ENCODE measurements at regions not wholly inside any gene's neighbourhood (a gene's known extent, or its start where the extent isn't known, plus 50 kb on each side); places are given as distances from the start of the nearest gene placed in this dataset.

DNA sequence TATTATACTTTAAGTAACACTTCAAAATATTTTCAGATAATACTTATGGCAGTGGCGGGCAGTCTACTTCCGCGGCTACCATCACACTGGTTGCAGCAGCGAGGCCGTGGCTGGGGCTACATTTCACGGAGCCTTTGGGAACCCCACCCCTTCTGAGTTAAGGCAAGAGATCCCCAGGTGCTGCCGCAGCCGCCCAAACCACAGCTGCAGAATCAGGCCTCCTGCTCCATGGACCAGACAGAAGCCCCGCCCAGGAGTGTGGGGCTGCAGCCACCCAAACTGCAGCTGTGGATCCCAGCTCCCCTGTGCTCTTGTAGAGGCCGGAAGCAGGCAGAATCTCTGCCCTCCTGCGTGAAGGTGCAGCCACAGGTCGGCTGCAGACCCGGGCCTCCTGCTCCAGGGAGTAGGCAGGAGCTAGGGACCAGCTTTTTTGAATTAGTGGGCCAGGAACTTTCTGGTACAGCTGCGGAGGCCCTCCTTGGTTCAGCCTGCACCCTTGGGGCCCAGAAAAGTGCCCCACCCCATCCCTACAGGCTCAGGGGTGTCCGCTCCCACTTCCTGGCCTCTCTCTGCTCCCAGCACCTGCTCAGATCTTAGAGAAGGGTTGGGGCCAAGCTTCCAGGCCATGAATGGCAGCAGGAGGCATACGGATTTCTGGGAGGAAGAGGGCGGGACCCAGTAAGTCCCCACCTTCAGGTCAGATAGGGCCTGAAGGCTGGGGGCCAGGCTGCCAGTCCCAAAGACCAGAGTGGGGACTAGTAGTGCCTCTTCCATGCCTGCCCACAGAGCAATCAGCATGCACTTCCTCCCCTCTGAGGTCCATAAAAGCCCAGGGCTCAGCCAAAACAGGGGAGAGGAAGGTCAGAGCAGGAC lies 1188.8 kb upstream of the CADM2 start:
- Histone ChIP-seq H3K27me3 (ENCODE audit: insufficient read depth, low read length, poor library complexity, severe bottlenecking) (no peaks in the 10 kb centered on the region), H3F3A (ENCODE audit: low read depth) (no peaks in the 10 kb centered on the region), H3K4me2 (ENCODE audit: low read depth, low read length, poor library complexity, severe bottlenecking) (no peak overlapping the region), H3K4me3 (ENCODE audit: low read length, poor library complexity, severe bottlenecking) (no peak overlapping the region), H3K79me2 (ENCODE audit: insufficient read depth, low read length) (no peaks in the 10 kb centered on the region), H3K9ac (ENCODE audit: low read depth, low read length, poor library complexity, severe bottlenecking) (no peak overlapping the region), H3K9me3 (ENCODE audit: insufficient read depth, low read depth, low read length) (no peaks in the 10 kb centered on the region), H2AFZ (ENCODE audit: low read length) (no peak overlapping the region), H3K4me1 (ENCODE audit: insufficient read depth, low read length, poor library complexity, severe bottlenecking) (no peaks in the 10 kb centered on the region), H3K36me3 (ENCODE audit: insufficient read depth, low read length) (no peaks in the 10 kb centered on the region), H3K9me2 (replicated peaks; ENCODE audit: low read depth, low read length) (no peaks in the 10 kb centered on the region), H4K20me1 (ENCODE audit: insufficient read depth, low read length, poor library complexity, severe bottlenecking) (no peaks in the 10 kb centered on the region)
- TF ChIP-seq EZH2phosphoT487 (IDR thresholded peaks at IDR 0.05; ENCODE audit: borderline replicate concordance): no peak
- TF ChIP-seq, protein P1, sequence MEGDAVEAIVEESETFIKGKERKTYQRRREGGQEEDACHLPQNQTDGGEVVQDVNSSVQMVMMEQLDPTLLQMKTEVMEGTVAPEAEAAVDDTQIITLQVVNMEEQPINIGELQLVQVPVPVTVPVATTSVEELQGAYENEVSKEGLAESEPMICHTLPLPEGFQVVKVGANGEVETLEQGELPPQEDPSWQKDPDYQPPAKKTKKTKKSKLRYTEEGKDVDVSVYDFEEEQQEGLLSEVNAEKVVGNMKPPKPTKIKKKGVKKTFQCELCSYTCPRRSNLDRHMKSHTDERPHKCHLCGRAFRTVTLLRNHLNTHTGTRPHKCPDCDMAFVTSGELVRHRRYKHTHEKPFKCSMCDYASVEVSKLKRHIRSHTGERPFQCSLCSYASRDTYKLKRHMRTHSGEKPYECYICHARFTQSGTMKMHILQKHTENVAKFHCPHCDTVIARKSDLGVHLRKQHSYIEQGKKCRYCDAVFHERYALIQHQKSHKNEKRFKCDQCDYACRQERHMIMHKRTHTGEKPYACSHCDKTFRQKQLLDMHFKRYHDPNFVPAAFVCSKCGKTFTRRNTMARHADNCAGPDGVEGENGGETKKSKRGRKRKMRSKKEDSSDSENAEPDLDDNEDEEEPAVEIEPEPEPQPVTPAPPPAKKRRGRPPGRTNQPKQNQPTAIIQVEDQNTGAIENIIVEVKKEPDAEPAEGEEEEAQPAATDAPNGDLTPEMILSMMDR (conservative IDR thresholded peaks at IDR 0.05; ENCODE audit: low read length): no peak

DNA sequence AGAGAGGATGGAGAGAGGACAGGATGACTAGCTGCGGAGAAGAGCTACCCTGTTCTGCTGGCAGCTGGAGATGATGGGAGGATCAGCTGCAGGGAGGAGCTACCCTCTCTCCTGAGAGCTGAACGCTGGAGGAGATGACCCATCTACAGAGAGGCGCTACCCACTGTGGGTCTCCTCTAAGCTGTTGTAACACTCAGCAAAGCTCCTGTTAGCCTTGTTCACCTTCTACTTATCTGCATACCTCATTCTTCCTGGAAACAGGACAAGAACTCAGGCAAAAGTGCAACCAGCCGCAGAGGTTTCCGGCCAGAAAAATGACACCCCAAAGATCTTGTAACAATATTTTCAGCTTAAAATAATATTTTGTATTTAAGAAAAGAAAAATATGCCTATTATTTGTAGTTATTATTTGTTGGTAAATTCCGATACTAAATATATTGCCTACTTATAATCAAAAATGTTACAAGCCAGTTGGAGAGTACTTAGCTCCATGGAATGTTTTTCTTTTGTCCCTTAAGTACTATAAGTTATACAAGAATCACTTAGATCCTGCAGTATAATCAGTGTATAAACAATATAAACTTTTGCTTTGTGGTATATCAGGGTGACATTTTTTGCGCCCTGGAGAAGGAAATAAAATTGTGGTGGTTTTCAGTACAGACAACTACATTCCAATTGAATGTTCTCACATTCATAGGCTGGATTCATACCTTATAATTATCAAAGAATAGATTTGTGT lies 1188.0 kb upstream of the CADM2 start:
- H3K4me2 ChIP-seq (ENCODE audit: low read depth, low read length, poor library complexity, severe bottlenecking): no peak overlapping the region
- no peaks in the 10 kb centered on the region for H3K27me3 ChIP-seq (ENCODE audit: insufficient read depth, low read length, poor library complexity, severe bottlenecking)
- TF ChIP-seq, protein P1 (conservative IDR thresholded peaks at IDR 0.05; ENCODE audit: low read length): no peak
- no peak for TF ChIP-seq EZH2phosphoT487 (IDR thresholded peaks at IDR 0.05; ENCODE audit: borderline replicate concordance)
- H3K9ac ChIP-seq (ENCODE audit: low read depth, low read length, poor library complexity, severe bottlenecking): no peak overlapping the region
- H4K20me1 ChIP-seq (ENCODE audit: insufficient read depth, low read length, poor library complexity, severe bottlenecking): no peaks in the 10 kb centered on the region
- no peaks in the 10 kb centered on the region for H3K9me2 ChIP-seq (replicated peaks; ENCODE audit: low read depth, low read length)
- H2AFZ ChIP-seq (ENCODE audit: low read length): no peak overlapping the region
- H3K4me1 ChIP-seq (ENCODE audit: insufficient read depth, low read length, poor library complexity, severe bottlenecking): no peaks in the 10 kb centered on the region
- no peaks in the 10 kb centered on the region for H3K9me3 ChIP-seq (ENCODE audit: insufficient read depth, low read depth, low read length)
- H3K4me3 ChIP-seq (ENCODE audit: low read length, poor library complexity, severe bottlenecking): no peak overlapping the region
- no peaks in the 10 kb centered on the region for H3K79me2 ChIP-seq (ENCODE audit: insufficient read depth, low read length)
- no peaks in the 10 kb centered on the region for H3F3A ChIP-seq (ENCODE audit: low read depth)
- H3K36me3 ChIP-seq (ENCODE audit: insufficient read depth, low read length): no peaks in the 10 kb centered on the region

DNA sequence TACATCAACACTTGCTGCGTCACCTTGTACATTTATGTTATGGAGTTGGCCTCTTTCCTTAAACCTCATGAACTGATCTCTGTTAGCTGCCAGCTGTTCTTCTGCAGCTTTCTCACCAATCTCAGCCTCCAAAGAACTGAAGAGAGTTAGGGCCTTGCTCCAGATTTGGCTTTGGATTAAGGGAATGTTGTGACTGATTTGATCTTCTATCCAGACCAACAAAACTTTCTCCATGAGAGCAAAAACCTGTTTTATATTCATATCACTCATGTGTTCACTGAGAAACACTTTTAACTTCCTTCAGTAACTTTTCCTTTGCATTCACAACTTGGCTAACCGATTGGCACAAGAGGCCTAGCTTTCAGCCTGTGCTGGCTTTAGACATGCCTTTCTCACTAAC lies 1156.0 kb upstream of the CADM2 start:
- H2AFZ ChIP-seq (ENCODE audit: low read length): no peak overlapping the region
- H3K4me3 ChIP-seq (ENCODE audit: low read length, poor library complexity, severe bottlenecking): no peak overlapping the region
- H3K27me3 ChIP-seq (ENCODE audit: insufficient read depth, low read length, poor library complexity, severe bottlenecking): no peaks in the 10 kb centered on the region
- H4K20me1 ChIP-seq (ENCODE audit: insufficient read depth, low read length, poor library complexity, severe bottlenecking): no peaks in the 10 kb centered on the region
- no peaks in the 10 kb centered on the region for H3K4me1 ChIP-seq (ENCODE audit: insufficient read depth, low read length, poor library complexity, severe bottlenecking)
- H3F3A ChIP-seq (ENCODE audit: low read depth): no peaks in the 10 kb centered on the region
- H3K9ac ChIP-seq (ENCODE audit: low read depth, low read length, poor library complexity, severe bottlenecking): no peak overlapping the region
- no peaks in the 10 kb centered on the region for H3K36me3 ChIP-seq (ENCODE audit: insufficient read depth, low read length)
- TF ChIP-seq, protein P1 (conservative IDR thresholded peaks at IDR 0.05; ENCODE audit: low read length): no peak
- no peak for TF ChIP-seq EZH2phosphoT487 (IDR thresholded peaks at IDR 0.05; ENCODE audit: borderline replicate concordance)
- H3K9me3 ChIP-seq (ENCODE audit: insufficient read depth, low read depth, low read length): no peaks in the 10 kb centered on the region
- no peak overlapping the region for H3K4me2 ChIP-seq (ENCODE audit: low read depth, low read length, poor library complexity, severe bottlenecking)
- H3K9me2 ChIP-seq (replicated peaks; ENCODE audit: low read depth, low read length): no peaks in the 10 kb centered on the region
- no peaks in the 10 kb centered on the region for H3K79me2 ChIP-seq (ENCODE audit: insufficient read depth, low read length)
